ENCODE measurements at regions not wholly inside any gene's neighbourhood (a gene's known extent, or its start where the extent isn't known, plus 50 kb on each side); places are given as distances from the start of the nearest gene placed in this dataset.

DNA sequence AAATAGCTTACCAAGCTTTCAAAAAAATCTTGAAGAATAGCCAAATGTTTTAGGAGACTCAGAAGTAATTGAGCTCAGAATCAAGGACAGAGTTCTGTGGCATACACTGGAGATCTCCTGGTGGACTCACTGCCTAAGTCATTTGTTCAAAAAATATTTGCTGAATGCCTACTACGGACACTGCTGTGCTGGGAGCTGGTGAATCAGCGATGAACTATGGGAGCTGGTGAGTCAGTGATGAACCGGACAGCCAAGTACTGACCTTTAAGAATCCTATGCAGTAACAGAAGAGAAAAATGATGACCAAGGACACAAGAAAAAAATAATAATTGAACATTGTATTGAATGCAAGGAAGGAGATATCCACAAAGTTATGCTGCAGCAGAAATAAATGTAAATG is 717.9 kb upstream of the CXADR start:
- no peak for DNase-seq (ENCODE audit: low read depth in 4 of 4, low spot score in 1 of 4)

DNA sequence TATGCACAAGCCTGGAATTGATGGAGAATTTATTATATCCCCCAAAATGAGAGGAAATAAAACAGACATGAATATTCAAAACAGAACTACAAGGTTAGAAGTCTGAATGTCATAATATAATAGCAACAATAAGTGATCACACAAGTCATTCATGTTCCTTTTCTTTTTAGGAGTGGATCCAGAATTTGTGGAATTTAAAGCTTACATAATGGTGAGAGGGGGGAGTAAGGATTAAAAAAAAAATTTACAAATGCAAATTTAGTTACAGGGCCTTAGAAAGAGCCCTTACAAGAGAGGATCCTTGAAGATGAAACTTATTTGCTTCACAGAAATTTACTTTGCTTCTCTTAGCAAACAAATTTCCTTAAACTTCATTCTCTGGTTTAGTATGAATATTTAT is 716.1 kb upstream of the CXADR start:
- no peak for DNase-seq (ENCODE audit: low read depth in 4 of 4, low spot score in 1 of 4)

DNA sequence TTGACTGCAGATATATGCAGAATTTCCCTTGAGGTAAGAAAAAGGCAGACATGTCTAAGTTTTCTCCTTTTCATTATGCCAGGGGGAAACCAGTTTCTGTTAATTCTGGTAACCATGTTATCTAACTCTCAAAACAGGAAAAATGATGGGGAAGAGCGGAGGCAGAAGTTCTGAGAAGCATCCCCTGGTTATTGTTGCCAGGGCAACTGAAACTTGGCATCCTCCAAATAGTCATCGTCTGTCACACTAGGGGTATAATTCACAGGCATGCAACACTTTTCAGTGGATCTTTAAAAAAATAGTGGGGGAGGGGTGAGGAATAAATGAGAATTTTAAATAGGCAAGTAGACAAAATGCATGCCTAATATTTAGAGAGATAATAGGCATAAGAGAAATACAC is 715.3 kb upstream of the CXADR start:
- no peak for DNase-seq (ENCODE audit: low read depth in 4 of 4, low spot score in 1 of 4)

DNA sequence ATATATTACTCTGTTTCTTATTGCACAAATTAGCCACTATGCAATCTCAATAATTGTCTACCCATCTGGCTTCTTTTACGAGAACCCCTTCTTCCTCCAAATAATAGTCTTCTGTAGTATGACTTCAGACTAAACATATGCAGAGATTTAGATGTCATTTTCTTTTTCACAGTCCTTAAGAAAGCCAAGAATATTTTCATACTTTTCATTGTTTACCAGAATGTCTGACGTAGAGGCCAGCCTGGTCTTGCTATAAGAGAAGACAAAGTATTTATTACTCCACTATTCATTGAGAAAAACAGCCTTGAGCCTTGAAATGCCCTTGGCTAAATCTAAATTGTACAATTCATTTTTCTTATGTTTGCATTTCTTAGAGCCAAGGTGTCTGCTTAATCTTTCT is 714.9 kb upstream of the CXADR start:
- no peak for DNase-seq (ENCODE audit: low read depth in 4 of 4, low spot score in 1 of 4)

DNA sequence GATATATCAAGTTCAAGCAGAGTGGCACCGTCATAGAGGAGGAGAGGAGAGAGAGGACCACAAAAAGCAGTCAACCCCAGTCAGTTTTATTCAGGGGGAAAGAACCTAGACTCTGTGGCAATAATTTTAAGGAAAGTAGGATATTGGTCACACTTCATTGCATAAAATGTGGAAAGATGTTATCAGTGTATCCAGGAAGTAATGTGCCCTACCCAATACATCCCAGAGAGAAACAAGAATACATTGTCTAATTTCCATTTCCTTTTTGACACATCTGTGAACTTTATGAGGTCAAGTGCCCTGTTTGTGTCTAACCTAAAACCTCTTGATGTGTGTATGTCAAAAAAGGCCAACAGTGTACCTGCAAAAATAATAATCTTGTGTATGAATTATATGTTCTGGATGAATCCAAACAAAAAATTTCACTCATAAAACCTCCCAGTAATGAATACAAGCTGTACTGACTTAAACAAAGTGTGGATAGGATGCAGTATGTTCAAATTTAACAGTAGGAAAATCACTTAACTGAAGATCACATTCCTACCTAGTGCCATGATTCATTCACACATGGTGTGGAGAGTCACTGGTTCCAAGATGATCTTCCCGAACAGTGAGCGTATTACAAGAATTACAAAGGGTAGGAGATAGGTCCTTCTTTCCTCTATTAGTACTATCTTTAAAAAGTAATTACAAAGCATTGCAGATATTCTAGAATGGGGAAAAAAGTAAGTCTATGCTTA is 712.1 kb upstream of the CXADR start:
- no peak for DNase-seq (ENCODE audit: low read depth in 4 of 4, low spot score in 1 of 4)

DNA sequence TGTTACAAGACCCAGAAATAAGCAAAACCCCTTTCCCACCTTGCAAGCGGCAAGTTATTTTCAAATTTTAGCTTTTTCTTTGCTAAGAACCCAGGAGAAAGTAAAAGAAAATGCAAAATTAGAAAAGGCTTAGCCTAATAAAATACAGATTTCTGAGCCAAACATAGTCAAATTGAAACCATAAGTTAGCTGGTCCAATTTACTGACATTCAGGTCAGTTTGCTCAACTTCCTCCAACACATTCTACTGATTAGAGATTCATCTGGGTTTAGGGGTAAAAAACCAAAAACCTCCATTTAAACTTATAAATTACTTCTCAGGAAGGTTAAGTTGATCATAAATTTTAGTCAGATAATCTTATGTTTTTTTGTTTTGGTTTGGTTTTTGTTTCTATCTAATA is 701.8 kb upstream of the CXADR start:
- DNase-seq (ENCODE audit: low read depth in 4 of 4, low spot score in 1 of 4), result no peak

DNA sequence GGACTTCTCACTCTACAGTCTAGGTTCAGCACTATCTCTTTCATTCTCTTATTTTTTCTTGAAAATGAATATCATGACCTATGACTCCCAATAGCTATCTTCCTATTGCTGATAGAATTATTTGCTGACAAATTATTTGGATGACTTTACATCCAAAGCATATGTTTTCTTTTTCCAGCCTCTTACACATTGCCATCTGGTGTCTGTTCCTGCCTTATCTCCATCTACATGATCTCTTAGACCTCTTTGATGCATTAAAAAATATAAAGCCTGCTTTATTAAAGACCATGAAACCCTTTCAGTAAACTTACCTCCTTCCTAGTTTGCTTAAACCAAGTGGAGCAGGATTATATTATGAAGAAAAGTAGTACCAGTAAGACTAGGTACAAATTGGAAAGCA is 700.9 kb upstream of the CXADR start:
- DNase-seq (ENCODE audit: low read depth in 4 of 4, low spot score in 1 of 4), result no peak

DNA sequence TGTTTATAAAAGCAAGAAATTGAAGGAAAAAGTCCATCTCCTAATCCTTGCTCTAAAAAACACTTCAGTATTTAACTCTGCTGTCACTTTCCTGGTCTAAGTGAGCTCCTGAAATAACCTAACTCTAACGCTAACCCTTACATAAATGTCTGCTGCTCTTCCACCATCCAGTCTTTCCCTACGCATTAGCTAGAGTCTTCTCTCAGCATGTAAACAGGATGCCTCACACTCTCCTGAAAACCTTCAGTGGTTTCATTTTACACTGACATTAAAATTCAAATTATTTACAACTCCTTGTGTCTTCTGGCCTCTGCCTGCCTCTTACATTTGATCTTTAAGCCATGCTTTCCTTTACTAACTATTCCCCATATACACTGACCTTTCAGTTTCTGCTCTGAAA is 697.6 kb upstream of the CXADR start:
- no peak for DNase-seq (ENCODE audit: low read depth in 4 of 4, low spot score in 1 of 4)

DNA sequence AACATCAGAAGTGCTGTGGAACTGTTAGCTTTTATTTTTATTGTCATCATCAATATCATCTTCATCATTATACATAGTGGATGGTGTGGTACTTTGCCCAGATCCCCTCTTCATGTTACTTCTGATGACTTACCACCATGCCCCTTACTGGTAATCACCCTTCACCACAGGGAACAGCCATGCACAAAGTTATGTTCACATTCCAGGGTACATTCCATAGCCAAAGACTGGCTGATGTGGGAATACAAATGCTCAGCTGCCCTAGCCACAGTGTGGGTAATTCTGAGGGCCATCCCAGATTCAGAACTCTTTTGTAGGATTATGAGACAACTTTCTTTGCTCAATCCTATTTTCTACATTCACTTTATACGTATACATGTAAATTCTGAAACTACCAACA is 691.3 kb upstream of the CXADR start:
- DNase-seq (ENCODE audit: low read depth in 4 of 4, low spot score in 1 of 4), result no peak

DNA sequence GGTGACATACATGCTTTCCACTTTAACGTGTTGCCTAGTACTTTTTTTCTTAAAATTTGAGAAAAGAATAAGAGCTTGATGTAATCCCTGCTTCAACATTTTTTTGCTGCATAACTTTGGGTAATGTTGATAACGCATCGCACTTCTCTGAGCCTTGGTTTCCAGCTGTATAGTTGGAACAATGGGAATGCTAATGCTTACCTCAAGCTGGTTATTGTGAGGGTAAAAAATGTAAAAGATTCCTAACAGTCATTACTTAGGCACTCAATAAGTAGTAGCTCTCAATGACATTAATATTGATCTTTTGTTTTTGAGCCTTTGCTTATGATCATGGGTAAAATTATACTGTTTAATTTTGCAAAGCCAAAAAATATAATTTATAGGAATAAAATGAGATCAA is 683.3 kb upstream of the CXADR start:
- DNase-seq (ENCODE audit: low read depth in 4 of 4, low spot score in 1 of 4), result no peak

DNA sequence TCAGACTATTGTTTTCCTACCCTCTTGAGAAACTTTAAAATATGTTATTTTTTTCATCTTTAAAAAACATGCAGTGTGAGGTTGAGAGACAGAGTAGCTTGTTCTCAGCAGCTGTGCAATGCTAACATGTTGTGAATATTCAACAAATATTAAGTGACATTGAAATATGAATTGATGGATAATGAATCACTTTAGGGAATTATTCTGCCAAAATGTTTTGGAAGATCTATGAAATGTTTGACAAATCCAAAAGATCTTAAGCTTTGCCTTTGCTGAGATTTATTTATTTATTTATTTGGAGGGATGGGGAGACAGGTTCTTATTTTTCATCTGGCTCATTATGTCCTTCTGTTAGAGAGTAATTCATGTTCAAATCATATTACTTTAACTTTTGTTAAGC is 680.1 kb upstream of the CXADR start:
- DNase-seq (ENCODE audit: low read depth in 4 of 4, low spot score in 1 of 4), result no peak

DNA sequence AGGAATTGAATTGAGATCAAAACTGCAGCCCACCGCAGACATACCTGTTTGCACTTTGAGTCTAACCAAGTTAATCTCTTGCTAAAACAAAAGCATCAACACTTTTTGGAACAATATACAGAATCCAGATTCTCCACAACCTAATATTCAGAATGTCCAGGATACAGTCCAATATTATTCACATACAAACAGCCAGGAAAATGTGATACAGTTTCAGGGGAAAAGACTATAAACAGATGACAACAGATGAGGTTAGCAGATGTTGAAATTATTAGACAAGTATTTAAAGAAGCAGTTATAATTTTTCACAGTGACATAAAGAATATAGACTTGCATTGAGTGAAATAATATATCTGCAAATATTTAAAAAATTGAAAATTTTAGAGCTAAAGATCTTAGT is 678.1 kb upstream of the CXADR start:
- DNase-seq (ENCODE audit: low read depth in 4 of 4, low spot score in 1 of 4), result no peak

DNA sequence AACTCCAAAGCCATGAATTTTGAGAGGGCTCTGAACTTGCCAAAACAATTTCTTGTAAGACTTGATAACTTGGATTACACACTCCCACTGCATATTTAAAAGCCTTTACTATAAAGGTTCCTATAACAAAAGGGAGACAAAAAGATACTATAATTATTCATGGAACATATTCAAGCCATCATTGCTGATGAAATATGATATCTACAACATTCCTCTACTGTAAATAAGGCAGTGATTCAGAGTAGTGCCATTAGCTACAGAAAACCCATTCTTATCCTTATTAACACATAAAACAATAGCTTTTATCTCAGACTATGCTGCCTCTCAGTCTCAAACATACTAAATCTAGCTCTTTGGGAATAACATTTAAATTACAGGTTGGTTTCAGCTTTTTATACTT is 675.5 kb upstream of the CXADR start:
- no peak for DNase-seq (ENCODE audit: low read depth in 4 of 4, low spot score in 1 of 4)

DNA sequence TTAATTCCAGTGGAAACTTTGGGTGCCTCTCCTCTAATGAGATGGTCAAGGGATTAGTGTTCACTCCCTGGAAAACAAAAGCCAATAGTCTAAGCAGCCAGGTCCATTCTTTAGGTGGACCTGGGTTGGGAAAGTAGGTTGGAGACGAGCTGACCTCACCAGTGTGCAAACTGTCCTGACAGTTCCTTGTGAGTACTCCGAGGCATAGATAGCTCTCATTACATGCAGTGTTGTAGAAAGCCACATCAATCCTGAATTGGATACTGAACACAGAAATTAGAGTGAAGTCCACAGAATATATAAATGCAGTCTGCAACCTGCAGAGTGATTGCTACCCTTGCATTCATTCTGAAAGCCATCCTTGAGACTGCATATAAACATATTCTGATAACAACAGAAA is 675.1 kb upstream of the CXADR start:
- no peak for DNase-seq (ENCODE audit: low read depth in 4 of 4, low spot score in 1 of 4)

DNA sequence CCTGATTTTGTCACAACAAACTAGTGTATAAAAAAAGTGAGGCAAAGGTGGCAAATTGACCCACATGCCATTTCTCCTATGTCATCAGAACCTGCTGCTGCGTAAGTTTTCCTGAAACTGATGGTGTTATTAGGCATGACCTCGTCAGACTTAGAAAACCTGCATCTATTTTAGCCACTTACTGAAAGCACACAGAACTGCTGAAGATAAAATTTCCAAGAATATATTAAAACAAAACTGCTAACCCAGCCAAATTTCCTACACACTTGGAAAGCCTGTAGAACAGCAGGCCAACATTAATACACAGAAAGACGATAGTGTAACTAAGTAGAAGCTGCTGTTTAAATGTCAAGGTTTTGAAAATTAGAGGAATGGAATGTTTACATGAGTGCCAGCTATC is 674.5 kb upstream of the CXADR start:
- DNase-seq (ENCODE audit: low read depth in 4 of 4, low spot score in 1 of 4), result no peak

DNA sequence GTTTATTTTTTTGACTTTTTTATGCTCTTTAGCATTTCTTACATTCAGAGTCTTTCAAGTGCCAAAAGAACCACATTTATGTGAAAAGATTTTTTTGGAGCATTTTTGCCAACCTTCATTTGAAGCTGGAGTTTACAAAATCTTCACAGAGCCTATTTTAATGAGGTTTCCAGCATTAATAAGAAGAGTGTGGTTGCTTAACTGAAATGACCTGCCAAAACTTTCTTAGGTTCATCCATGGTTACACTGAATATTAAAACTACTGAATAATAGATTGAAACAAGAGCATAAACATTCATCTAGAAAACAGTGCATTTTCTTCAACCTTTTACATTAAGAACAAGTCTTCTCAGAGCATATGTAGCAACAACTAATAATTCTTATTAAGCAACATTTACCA is 672.3 kb upstream of the CXADR start:
- no peak for DNase-seq (ENCODE audit: low read depth in 4 of 4, low spot score in 1 of 4)

DNA sequence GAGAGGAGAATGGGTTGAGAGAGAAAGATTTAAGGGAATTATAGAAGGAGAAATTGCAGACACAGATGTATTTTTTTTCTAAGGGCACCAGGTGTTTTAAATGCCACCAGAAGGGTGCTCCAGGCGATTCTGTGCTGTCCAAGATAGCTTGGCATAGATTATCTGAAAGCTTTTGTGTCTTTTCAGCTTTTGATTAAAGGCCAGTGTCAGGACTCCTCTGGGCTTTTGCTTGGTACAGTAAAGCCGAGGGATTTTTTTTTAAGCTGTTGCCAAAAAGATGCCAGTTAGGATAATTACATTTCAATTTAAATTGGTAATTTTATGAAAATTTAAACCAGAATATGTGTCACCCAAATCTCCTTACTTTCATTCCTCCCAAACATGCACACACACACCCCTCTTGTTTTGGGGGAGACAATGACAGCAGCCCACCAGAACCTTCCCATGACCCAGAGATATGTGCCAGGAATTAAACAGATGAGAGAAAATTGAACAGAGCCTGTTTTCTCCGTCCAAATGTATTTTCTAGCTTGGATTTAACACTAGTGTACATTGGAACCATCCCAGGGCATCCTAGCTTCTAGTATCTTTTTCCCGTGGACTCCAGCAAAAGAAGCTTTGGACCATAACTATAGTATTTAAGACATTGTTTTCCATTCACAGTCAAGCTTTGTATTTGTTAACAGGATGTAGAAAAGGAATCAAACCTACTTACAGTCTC is 670.7 kb upstream of the CXADR start:
- no peak for DNase-seq (ENCODE audit: low read depth in 4 of 4, low spot score in 1 of 4)

DNA sequence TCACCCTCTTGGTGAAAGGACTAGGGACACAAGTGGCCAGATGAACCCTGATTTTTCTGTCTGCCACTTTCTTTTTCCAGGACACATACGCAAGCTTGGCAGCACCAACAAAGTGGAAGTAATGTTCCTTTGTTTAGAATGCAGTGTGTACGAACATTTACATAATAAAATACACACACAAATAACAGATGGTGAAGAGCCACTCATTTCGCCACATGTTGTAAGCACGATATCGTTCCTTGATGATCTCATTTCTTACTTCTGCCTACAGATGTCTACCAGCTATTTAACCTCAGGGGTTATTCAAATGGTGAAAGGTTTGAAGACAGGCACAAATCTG is 670.2 kb upstream of the CXADR start:
- DNase-seq (ENCODE audit: low read depth in 4 of 4, low spot score in 1 of 4), result no peak

DNA sequence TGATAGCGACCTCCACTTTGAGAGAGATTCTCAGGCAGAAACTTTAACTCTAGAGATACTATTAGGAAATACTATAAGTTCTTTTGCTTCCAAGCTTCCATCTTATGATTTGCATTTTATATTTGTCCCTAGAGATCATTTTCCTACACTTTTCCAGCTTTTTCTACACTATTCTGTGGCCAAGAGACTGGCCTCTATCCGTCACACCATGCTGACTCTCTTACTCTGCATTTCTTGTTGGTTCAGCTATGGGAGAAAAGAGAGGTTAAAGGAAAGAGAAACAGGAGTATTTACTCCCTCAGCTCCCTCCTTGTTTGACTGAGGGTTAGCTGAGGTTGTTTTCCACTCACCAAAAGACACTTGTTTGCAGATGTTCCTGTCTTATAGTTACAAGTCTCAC is 665.6 kb upstream of the CXADR start:
- DNase-seq (ENCODE audit: low read depth in 4 of 4, low spot score in 1 of 4), result no peak

DNA sequence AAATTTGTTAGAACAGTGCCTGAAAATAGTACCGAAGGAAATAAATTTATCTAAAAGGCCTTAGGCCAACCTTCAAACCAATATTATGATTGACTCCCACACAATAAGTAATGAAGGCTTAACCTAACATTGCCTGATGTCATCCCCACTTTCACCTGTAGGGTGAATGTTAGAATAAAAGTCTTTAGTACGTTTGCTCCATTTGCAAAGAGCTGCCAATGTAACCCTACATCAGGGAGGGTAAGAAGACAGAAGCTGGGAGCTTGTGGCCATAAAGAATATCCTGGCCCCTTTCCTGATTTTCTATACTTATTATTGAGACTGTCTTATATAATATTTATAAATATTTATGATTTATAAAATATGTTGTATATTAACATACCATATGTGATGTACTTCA is 661.8 kb upstream of the CXADR start:
- DNase-seq (ENCODE audit: low read depth in 4 of 4, low spot score in 1 of 4), result no peak

DNA sequence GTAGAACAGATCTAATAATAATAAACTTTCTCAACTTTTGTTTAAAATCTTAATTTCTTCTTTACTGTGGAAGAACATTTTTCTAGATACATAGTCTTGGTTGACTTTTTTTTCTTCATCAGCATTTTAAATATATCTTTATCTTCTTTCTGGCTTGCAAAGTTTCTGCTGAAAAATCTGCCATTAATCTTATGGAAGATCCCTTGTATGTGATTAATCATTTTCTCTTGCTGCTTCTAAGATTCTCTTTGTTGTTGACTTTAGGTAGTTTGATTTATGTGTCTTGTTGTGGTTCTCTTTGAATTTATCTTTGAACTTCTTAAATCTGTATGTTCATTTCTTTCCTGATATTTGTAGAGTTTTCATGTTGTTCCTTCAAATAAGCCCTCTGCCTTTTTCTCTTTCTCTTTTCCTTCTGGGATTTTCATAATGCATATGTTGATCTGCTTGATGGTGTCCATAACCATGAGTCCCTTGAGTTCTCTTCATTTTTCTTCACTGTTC is 657.6 kb upstream of the CXADR start:
- DNase-seq (ENCODE audit: low read depth in 4 of 4, low spot score in 1 of 4), result no peak

DNA sequence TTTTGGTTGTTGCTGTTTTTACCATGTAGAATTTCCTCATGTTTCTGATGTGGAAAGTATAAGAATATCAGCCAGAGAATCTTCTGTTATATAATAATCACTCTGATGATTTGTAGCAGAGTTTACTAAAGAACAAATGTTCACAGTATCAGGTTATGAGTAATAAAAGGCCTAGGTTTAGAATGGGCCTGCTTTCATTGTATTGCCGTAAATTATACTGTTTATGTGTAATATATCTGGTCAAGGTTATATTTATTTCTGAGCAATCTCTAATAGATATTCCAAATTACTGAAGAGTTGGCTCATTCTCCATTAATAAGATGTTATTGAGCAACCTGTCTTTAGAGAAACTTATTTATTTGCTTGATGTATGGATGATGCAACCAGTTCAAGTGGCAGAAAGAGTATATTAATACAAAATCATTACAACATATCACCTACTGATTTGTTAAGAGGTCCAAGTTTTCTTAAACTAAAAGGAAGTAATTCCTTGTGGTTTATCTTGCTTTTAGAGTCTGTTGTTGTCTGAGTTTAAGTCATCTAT is 649.4 kb upstream of the CXADR start:
- no peak for DNase-seq (ENCODE audit: low read depth in 4 of 4, low spot score in 1 of 4)

DNA sequence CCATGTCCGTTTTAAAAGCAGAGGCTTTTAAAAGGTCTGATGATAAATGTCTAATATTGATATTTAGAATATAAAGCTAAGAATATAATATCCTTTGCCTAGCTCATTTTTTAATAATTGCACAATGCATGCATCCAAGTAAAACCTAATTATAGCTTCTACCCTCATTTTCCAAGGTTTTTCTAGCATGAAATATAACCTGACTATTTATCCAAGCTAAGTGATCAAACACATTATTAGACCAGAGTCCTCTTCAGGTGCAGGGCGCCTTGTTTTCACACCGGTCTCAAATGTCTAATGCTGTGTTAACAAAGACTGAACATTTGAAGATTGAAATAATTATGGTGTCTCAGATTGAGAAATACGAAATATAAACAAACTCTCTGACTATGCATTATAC is 648.9 kb upstream of the CXADR start:
- DNase-seq (ENCODE audit: low read depth in 4 of 4, low spot score in 1 of 4), result no peak

All from stimulated activated CD4-positive, alpha-beta T cell treated with anti-CD3 and anti-CD28 coated beads, Interleukin-1b, Interleukin-23, amount 100 ng/mL, for 24 hours (primary cell).